SK-N-SH (cell line): ENCODE measurements at regions not wholly inside any gene's neighbourhood (a gene's known extent, or its start where the extent isn't known, plus 50 kb on each side); places are given as distances from the start of the nearest gene placed in this dataset.

Source experiments
- CTCF ChIA-PET: fragments of 300-600, 350-600 bp; formaldehyde crosslinking; extraction: SDS; loops from one replicate; lab custom pipeline; 2021; lab: Yijun Ruan, JAX
- POLR2A ChIA-PET: fragments of 350-600 bp; sonication (Branson Sonifier 250); formaldehyde crosslinking; extraction: SDS; loops from one replicate; lab custom pipeline; 2020; ENCODE audit warnings: antibody characterized with exemption, inconsistent platforms; lab: Yijun Ruan, JAX
- DNase-seq: peaks from one replicate; pipeline ENCODE4 v3.0.0; 2012
- H2AFZ ChIP-seq: fragments of 200-600 bp; sonication (generic); 2 replicates; pipeline ENCODE4 v1.8.1; 2016; ENCODE audit warnings: antibody characterized with exemption, mild to moderate bottlenecking, low read depth
- H3F3A ChIP-seq: fragments of 200-600 bp; sonication (generic); replicated peaks from 2 replicates; pipeline ENCODE3; 2016; ENCODE audit warnings: antibody characterized with exemption, mild to moderate bottlenecking; ENCODE audit not compliant: insufficient read depth
- H3K27ac ChIP-seq, 2 experiments: fragments of 200-500 bp in 1 of 2; fragments of 200-600 bp in 1 of 2; sonication (Bioruptor generic) in 1 of 2; sonication (generic), shearing (Covaris generic) in 1 of 2; 2 replicates each; pipeline versions ENCODE4 v1.5.1 to v1.6.1; 2014 to 2016; ENCODE audit warnings: low read depth in 2 of 2, inconsistent platforms in 1 of 2, low read length in 1 of 2, mild to moderate bottlenecking in 1 of 2, mixed read lengths in 1 of 2
- H3K27me3 ChIP-seq: fragments of 200-600 bp; sonication (generic), shearing (Covaris generic); 2 replicates; pipeline ENCODE4 v1.6.1; 2016; ENCODE audit warnings: mixed run types; ENCODE audit not compliant: insufficient read depth
- H3K36me3 ChIP-seq, 2 experiments: fragments of 200-500 bp in 1 of 2; fragments of 200-600 bp in 1 of 2; sonication (Bioruptor generic) in 1 of 2; sonication (generic) in 1 of 2; replicated peaks in 1 of 2; 2 replicates each; pipeline versions ENCODE3 to v1.5.1; 2014 to 2016; ENCODE audit warnings: low read length in 1 of 2, mild to moderate bottlenecking in 1 of 2; ENCODE audit not compliant: insufficient read depth in 2 of 2, control insufficient read depth in 1 of 2
- H3K4me1 ChIP-seq, 2 experiments: fragments of 200-500 bp in 1 of 2; fragments of 200-600 bp in 1 of 2; sonication (Bioruptor generic) in 1 of 2; sonication (generic), shearing (Covaris generic) in 1 of 2; 2 replicates each; pipeline versions ENCODE4 v1.5.1 to v1.6.1; 2014 to 2016; ENCODE audit warnings: low read depth in 1 of 2, low read length in 1 of 2, mixed run types in 1 of 2; ENCODE audit not compliant: insufficient read depth in 2 of 2, control insufficient read depth in 1 of 2
- H3K4me2 ChIP-seq: fragments of 200-600 bp; sonication (generic), shearing (Covaris generic); 2 replicates; pipeline ENCODE4 v1.6.1; 2017; ENCODE audit warnings: mixed run types
- H3K4me3 ChIP-seq, 2 experiments: fragments of 200-500 bp in 1 of 2; fragments of 200-600 bp in 1 of 2; sonication (Bioruptor generic) in 1 of 2; sonication (generic), shearing (Covaris generic) in 1 of 2; 2 replicates each; pipeline versions ENCODE4 v1.5.1 to v1.8.1; 2014 to 2016; ENCODE audit warnings: low read depth in 2 of 2, inconsistent platforms in 1 of 2, low read length in 1 of 2, mild to moderate bottlenecking in 1 of 2, mixed read lengths in 1 of 2, moderate library complexity in 1 of 2
- H3K79me2 ChIP-seq: fragments of 200-600 bp; sonication (generic); 2 replicates; pipeline ENCODE4 v1.8.1; 2017; ENCODE audit warnings: mild to moderate bottlenecking; ENCODE audit not compliant: insufficient read depth
- H3K9ac ChIP-seq: fragments of 200-600 bp; sonication (generic); 2 replicates; pipeline ENCODE4 v1.6.1; 2017; ENCODE audit warnings: mixed run types
- H3K9me2 ChIP-seq: fragments of 200-600 bp; sonication (generic); 2 replicates; pipeline ENCODE4 v1.6.1; 2017; ENCODE audit warnings: mixed run types
- H3K9me3 ChIP-seq: fragments of 200-600 bp; sonication (generic); 2 replicates; pipeline ENCODE4 v1.6.1; 2017; ENCODE audit warnings: mixed run types, mild to moderate bottlenecking, moderate library complexity
- H4K20me1 ChIP-seq: fragments of 200-600 bp; sonication (generic); 2 replicates; pipeline ENCODE4 v1.6.1; 2017; ENCODE audit warnings: mild to moderate bottlenecking, mixed run types; ENCODE audit not compliant: insufficient read depth
- FOSL2 ChIP-seq: IDR thresholded peaks from 2 replicates; pipeline ENCODE4 v1.4.0; 2012; ENCODE audit warnings: low read depth, mild to moderate bottlenecking, moderate library complexity, borderline replicate concordance
- GATA2 ChIP-seq: sonication (generic); formaldehyde crosslinking; IDR thresholded peaks from 2 replicates; pipeline ENCODE4 v1.5.0; 2020; ENCODE audit warnings: mild to moderate bottlenecking, missing genetic modification reagents
- MEF2A ChIP-seq: IDR thresholded peaks from 2 replicates; pipeline ENCODE4 v1.4.0; 2012; ENCODE audit warnings: low read depth, borderline replicate concordance
- NFIC ChIP-seq: IDR thresholded peaks from 2 replicates; pipeline ENCODE4 v1.4.0; 2012; ENCODE audit warnings: borderline replicate concordance
- NRF1 ChIP-seq: IDR thresholded peaks from 2 replicates; pipeline ENCODE4 v1.6.1; 2012; ENCODE audit warnings: low read depth, mild to moderate bottlenecking, low read length
- POLR2AphosphoS5 ChIP-seq: IDR thresholded peaks from 2 replicates; pipeline ENCODE4 v1.6.1; 2012; ENCODE audit warnings: low read depth, low read length
- RCOR1 ChIP-seq: fragments of 150-350 bp; IDR thresholded peaks from 2 replicates; pipeline ENCODE4 v1.6.1; 2017; ENCODE audit warnings: antibody characterized with exemption, low read length
- SIN3A ChIP-seq: IDR thresholded peaks from 2 replicates; pipeline ENCODE4 v1.6.1; 2012; ENCODE audit warnings: low read depth, mild to moderate bottlenecking, low read length, moderate library complexity, borderline replicate concordance
- TEAD4 ChIP-seq: IDR thresholded peaks from 2 replicates; pipeline ENCODE4 v1.4.0; 2012; ENCODE audit warnings: mild to moderate bottlenecking, borderline replicate concordance; ENCODE audit not compliant: insufficient read depth
- YY1 ChIP-seq: IDR thresholded peaks from 2 replicates; pipeline ENCODE4 v1.4.0; 2012; ENCODE audit warnings: low read depth, mild to moderate bottlenecking
- WGBS: methylation state at CpG from one replicate; pipeline ENCODE4 v1.1.6; 2017; ENCODE audit warnings: low lambda C conversion rate; 5-methylcytosine and 5-hydroxymethylcytosine counted together
- TF ChIP-seq, protein P1 (sequence below): IDR thresholded peaks from 2 replicates; pipeline ENCODE4 v1.6.1; 2012; ENCODE audit warnings: mild to moderate bottlenecking, low read depth, low read length, moderate library complexity
- TF ChIP-seq, protein P2 (sequence below): IDR thresholded peaks from 2 replicates; pipeline ENCODE4 v1.4.0; 2012; ENCODE audit warnings: low read depth, borderline replicate concordance
- TF ChIP-seq, protein P3 (sequence below): fragments of 150-350 bp; IDR thresholded peaks from 2 replicates; pipeline ENCODE4 v1.6.1; 2016; ENCODE audit warnings: mild to moderate bottlenecking, low read depth, low read length
- TF ChIP-seq, protein P4 (sequence below): IDR thresholded peaks from 2 replicates; pipeline ENCODE4 v1.4.0; 2012; ENCODE audit warnings: low read depth, borderline replicate concordance
- TF ChIP-seq, protein P5 (sequence below): IDR thresholded peaks from 2 replicates; pipeline ENCODE4 v1.4.0; 2012; ENCODE audit warnings: low read depth

DNA sequence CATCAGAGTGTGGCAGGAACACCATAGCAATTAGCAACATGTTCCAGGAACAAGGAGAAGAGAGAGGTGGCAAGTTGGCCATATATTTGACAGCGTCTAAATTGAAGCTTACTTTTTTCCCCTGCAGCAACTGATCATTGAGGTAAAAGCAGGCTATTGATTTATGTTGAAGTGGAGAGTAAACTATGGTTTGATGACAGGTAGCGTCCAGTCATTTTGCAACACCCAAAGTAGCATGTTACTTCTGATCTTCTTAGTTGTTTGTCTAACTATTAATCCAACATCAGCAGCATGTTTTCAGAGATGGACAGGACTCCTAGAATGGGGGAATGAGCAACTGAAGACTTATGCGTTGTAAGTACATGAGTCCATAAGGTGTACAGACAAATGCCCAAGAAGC is 225.8 kb downstream of the ZPLD1 start:
- no peak overlapping the region for H2AFZ ChIP-seq
- no peak for DNase-seq
- no peak for TF ChIP-seq POLR2AphosphoS5
- TF ChIP-seq, protein P1, sequence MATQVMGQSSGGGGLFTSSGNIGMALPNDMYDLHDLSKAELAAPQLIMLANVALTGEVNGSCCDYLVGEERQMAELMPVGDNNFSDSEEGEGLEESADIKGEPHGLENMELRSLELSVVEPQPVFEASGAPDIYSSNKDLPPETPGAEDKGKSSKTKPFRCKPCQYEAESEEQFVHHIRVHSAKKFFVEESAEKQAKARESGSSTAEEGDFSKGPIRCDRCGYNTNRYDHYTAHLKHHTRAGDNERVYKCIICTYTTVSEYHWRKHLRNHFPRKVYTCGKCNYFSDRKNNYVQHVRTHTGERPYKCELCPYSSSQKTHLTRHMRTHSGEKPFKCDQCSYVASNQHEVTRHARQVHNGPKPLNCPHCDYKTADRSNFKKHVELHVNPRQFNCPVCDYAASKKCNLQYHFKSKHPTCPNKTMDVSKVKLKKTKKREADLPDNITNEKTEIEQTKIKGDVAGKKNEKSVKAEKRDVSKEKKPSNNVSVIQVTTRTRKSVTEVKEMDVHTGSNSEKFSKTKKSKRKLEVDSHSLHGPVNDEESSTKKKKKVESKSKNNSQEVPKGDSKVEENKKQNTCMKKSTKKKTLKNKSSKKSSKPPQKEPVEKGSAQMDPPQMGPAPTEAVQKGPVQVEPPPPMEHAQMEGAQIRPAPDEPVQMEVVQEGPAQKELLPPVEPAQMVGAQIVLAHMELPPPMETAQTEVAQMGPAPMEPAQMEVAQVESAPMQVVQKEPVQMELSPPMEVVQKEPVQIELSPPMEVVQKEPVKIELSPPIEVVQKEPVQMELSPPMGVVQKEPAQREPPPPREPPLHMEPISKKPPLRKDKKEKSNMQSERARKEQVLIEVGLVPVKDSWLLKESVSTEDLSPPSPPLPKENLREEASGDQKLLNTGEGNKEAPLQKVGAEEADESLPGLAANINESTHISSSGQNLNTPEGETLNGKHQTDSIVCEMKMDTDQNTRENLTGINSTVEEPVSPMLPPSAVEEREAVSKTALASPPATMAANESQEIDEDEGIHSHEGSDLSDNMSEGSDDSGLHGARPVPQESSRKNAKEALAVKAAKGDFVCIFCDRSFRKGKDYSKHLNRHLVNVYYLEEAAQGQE = no peak
- TF ChIP-seq TEAD4 = no peak
- TF ChIP-seq YY1 = no peak
- no peak for TF ChIP-seq RCOR1
- no peak for TF ChIP-seq MEF2A
- TF ChIP-seq SIN3A = no peak
- TF ChIP-seq, protein P2, sequence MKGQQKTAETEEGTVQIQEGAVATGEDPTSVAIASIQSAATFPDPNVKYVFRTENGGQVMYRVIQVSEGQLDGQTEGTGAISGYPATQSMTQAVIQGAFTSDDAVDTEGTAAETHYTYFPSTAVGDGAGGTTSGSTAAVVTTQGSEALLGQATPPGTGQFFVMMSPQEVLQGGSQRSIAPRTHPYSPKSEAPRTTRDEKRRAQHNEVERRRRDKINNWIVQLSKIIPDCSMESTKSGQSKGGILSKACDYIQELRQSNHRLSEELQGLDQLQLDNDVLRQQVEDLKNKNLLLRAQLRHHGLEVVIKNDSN = no peak
- TF ChIP-seq NFIC = no peak
- no peak for TF ChIP-seq GATA2 (CRISPR knock-in tag)
- no peak for TF ChIP-seq FOSL2
- TF ChIP-seq, protein P3, sequence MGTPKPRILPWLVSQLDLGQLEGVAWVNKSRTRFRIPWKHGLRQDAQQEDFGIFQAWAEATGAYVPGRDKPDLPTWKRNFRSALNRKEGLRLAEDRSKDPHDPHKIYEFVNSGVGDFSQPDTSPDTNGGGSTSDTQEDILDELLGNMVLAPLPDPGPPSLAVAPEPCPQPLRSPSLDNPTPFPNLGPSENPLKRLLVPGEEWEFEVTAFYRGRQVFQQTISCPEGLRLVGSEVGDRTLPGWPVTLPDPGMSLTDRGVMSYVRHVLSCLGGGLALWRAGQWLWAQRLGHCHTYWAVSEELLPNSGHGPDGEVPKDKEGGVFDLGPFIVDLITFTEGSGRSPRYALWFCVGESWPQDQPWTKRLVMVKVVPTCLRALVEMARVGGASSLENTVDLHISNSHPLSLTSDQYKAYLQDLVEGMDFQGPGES = no peak
- TF ChIP-seq NRF1 = no peak
- TF ChIP-seq, protein P4, sequence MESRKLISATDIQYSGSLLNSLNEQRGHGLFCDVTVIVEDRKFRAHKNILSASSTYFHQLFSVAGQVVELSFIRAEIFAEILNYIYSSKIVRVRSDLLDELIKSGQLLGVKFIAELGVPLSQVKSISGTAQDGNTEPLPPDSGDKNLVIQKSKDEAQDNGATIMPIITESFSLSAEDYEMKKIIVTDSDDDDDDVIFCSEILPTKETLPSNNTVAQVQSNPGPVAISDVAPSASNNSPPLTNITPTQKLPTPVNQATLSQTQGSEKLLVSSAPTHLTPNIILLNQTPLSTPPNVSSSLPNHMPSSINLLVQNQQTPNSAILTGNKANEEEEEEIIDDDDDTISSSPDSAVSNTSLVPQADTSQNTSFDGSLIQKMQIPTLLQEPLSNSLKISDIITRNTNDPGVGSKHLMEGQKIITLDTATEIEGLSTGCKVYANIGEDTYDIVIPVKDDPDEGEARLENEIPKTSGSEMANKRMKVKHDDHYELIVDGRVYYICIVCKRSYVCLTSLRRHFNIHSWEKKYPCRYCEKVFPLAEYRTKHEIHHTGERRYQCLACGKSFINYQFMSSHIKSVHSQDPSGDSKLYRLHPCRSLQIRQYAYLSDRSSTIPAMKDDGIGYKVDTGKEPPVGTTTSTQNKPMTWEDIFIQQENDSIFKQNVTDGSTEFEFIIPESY = no peak
- TF ChIP-seq, protein P5, sequence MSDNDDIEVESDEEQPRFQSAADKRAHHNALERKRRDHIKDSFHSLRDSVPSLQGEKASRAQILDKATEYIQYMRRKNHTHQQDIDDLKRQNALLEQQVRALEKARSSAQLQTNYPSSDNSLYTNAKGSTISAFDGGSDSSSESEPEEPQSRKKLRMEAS = no peak
- POLR2A ChIA-PET = no interaction called here
- H4K20me1 ChIP-seq = no peaks in the 10 kb centered on the region
- no peak overlapping the region for H3K4me3 ChIP-seq
- no peaks in the 10 kb centered on the region for H3K4me1 ChIP-seq
- H3K79me2 ChIP-seq = no peaks in the 10 kb centered on the region
- H3K27ac ChIP-seq = no peak overlapping the region
- CTCF ChIA-PET = interaction anchor here (2.3 kb wide), 1 partner anchor 13 kb away, joined by 10 read pairs; no protein-coding TSS in a partner anchor
- no peaks in the 10 kb centered on the region for H3K9me2 ChIP-seq
- no peaks in the 10 kb centered on the region for H3K27me3 ChIP-seq
- H3K36me3 ChIP-seq = no peaks in the 10 kb centered on the region
- no peak overlapping the region for H3K9ac ChIP-seq
- H3K4me2 ChIP-seq = no peak overlapping the region
- no peaks in the 10 kb centered on the region for H3K9me3 ChIP-seq
- no peaks in the 10 kb centered on the region for H3F3A ChIP-seq
- 65% methylated on average over 3 of the region's 3 CpGs for WGBS
